ENCODE measurements at regions not wholly inside any gene's neighbourhood (a gene's known extent, or its start where the extent isn't known, plus 50 kb on each side); places are given as distances from the start of the nearest gene placed in this dataset.
"Not testable (repeated sequence)": the region's sequence is repeated elsewhere in the genome, so short reads cannot be mapped to it uniquely, and the experiment has no call there.

DNA sequence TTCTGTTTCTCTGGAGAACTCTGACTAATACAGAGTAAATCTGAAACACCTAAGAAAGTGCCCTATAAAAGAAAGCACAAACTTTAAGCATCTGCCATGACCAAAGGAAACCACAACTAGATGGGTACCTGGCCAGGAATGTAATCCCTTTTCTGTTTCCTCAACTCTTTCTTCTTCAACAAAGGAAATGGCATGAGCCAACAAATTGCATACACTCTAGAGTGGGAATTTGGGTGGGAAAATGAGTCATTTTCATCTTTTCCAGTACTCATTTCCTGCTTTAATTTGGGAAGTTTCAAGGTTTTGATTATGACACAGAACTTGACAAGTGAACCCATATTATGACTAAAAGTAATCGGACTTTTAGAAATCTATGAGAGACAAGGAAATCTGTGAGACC is 349.2 kb upstream of the RORB start:
- DNase-seq (ENCODE audit: low read depth, low spot score), result no peak

DNA sequence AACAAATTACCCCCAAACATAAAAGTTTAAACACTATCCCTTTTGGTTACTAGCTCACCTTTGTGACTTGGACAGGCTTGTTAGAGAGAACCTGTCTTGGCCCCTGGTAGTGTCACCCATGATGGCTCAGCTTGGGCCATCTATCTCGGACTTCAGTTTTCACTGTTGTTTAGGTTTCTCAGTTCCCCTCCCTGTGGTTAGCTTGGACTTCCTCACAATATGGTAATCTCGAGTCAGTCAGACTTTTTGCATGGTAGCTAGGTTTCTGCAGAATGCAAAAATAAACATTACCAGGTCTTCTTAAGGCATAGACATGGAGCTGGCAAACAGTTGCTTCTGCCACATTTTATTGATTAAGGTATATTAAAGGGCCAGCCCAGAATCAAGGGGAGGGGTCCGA is 324.3 kb upstream of the RORB start:
- DNase-seq (ENCODE audit: low read depth, low spot score), result no peak

DNA sequence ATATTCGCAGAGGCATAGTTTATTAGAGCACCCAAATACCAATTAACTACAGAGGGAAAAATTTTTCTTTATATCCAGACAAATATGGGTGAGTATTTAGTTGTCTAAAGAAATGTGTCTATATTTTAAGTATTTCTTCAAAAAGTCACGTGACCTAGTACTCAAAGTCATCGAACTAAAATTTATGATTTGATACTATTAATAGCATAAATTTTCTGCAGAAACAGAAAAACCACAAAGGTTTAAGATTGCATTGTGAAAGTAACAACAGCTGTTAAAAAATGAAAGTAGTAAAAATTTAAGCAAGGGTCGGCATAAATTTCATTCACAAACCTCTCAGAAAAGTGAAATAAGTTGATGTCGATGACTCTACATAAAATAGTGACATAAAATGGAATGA is 323.9 kb upstream of the RORB start:
- no peak for DNase-seq (ENCODE audit: low read depth, low spot score)

DNA sequence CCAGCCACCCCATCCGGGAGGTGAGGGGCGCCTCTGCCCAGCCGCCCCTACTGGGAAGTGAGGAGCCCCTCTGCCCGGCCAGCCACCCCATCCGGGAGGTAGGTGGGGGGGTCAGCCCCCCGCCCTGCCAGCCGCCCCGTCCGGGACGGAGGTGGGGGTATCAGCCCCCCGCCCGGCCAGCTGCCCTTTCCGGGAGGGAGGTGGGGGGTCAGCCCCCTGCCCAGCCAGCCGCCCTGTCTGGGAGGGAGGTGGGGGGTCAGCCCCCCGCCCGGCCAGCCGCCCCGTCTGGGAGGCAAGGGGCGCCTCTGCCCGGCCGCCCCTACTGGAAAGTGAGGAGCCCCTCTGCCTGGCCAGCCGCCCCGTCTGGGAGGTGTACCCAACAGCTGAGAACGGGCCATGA is 299.4 kb upstream of the RORB start:
- DNase-seq (ENCODE audit: low read depth, low spot score), result not testable (repeated sequence)

DNA sequence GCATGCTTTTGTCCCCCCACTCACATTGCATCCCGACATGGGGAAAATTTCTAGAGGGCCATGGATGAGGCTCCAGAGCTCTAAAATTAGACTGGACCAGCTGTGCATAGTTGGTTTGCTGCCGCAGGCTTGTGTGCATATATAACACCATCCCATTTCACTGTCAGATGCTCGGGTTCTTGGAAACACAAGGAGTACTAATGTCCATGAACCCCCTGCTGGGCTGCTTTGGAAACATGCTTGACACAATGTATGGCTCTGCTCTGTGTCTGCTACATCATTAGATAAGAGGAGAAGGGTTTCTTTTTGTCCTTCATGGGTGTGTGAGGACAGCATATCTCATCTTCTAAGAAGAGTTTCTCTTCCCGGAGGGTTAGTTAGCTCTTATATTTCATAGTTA is 292.1 kb upstream of the RORB start:
- no peak for DNase-seq (ENCODE audit: low read depth, low spot score)

DNA sequence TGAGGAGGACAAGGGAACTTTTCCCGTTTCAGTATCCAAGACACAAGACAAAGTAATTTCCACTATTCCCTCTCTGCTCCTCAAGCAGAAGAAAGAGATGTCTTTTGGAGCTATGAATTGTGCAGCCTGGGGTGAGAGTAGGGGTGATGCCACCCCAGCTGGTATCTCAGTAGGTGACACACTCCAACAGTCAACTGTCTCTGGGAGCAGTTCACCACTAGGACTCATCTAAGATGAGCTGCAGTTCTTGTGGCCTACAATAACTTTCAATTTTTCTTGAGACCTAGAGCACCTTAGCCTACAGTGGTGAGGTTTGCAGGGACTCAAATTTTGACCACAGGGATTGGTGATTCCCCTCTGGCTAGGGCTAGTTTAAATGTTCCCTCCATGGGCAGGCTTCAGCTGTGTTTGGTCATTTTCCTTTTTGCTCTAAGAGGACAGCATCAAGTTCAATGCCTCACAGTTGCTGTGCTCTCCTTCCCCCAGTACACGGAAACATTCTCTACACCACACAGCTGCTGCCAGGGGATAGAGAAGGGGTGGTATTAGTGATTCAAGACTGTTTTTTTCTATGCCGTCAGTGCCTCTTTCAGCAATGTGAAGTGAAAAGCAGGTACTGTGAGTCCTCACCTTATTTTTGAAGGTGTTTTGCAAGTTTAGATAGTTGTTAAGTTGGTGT is 278.6 kb upstream of the RORB start:
- no peak for DNase-seq (ENCODE audit: low read depth, low spot score)

DNA sequence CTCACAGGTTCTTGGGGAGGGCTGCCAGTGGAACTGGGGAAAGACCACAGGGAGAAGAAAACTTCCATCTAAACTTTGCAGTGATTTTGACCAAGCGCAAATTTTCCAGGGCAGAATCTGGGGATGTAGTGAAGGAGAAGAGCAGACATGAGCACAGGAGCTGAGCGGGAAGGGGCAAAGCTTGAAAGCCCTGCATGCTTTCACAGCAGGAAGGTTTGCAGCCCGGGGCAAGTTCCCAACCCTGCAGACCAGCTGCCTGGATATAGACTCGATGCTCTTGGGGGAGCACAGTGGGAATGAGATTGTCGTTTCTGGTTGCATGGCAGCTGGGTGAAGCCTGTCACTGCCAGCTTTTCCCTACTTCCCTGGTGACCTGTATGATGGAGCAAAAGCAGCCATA is 276.8 kb upstream of the RORB start:
- no peak for DNase-seq (ENCODE audit: low read depth, low spot score)

DNA sequence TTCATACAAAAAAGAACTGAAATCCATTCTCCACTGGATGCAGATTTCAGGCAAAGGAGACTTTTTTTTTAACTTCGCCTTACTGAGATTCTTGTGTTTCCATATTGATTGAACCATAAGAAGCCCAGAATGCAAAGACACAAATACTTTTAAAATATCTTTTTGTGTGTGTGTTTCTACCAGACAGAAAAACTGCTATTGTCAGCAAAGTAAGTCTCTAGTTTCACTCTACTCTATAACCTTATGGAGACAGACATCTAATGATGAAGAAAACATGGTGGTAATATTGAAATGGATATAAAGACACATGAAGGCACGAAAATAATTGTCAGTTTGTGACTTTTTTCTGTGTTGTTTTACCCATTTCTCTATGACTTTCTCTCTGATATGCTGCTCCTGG is 260.3 kb upstream of the RORB start:
- no peak for DNase-seq (ENCODE audit: low read depth, low spot score)

DNA sequence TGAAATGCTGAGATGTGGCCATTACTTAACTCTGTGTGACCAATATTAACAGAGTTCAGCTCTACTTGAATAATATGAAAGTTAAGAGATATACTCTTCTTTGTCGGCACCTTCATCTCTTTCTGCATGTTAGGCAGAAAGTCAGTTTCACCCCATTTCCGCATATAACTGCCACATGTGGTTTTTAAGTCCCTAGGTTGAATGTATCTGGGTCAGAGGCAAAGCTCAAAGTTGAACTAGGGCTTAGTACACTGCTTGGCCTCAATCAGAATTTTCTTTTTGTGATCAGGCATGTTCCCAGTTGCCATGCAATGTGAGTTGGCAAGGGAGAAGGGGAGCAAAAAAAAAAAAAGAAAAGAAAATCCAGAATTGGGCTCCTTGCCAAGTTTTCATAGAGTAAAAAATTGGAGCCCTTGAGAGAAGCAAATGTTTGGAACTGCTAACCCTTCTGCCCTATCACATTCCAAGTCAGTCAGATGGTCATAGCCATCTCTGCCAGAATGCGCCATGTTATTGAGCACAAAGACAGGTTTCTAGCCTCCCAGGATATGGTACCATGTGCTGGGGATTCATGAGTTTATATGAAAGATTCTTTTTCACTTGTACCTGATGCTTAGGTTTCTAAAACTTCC is 251.2 kb upstream of the RORB start:
- no peak for DNase-seq (ENCODE audit: low read depth, low spot score)

DNA sequence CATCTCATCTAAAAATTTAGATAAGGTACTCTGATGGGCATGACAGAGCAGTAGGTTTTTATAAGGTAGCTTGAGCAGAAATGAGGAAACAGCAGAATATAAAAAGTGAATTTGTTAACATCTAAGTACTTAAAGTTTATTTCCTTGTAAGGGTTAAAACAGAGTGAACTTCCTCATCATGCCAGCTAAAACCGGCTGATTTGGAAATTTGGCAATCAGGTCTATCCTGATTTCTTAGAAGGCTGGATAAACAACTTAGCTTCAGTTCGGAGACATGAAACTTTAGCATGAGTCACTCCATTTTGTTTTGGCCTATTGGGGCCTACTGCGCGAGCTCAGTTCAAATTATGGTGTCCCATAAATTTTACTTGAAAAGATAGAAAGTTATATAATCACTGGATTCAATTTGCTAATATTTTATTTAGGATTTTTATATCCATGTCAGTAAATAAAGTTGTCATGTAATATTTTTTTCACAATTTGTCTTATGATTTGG is 241.6 kb upstream of the RORB start:
- no peak for DNase-seq (ENCODE audit: low read depth, low spot score)

DNA sequence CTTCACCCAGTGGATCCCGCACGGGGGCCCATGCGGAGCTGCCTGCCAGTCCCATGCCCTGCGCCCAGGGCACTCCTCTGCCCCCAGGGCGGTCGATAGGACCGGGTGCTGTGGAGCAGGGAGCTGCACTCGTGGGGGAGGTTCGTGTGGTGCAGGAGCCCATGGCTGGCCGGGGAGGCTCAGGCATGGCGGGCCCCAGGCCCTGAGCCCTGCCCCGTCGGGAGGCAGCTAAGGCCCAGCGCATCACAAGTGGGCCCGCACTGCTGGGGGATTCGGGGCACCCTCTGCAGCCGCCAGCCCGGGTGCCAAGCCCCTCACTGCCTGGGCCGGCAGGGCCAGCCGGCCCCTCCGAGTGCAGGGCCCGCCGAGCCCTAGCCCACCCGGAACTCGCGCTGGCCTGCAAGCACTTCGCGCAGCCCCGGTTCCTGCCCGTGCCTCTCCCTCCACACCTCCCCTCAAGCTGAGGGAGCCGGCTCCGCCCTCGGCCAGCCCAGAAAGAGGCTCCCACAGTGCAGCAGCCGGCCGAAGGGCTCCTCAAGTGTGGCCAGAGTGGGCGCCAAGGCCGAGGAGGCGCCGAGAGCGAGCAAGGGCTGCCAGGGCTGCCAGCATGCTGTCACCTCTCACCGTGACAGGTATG is 221.1 kb upstream of the RORB start:
- DNase-seq (ENCODE audit: low read depth, low spot score), result no peak

DNA sequence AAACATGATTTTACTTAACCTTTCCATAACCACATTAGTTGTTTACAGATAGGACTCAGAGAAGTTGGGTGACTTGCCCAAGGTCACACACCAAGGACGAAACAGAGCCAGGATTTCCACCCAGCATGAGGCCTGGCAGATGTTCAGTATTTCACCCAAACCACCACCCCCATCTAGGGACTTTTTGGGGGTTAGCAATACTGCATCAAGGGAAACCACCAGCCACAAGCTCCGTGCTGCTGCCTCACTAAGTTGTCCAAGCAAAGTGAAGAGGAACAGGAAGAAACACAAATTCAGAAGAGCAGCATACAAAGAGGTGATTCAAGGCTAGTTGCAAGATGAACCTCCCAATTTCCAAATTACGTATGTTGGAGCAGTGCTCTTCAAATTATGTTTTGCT is 219.6 kb upstream of the RORB start:
- no peak for DNase-seq (ENCODE audit: low read depth, low spot score)

DNA sequence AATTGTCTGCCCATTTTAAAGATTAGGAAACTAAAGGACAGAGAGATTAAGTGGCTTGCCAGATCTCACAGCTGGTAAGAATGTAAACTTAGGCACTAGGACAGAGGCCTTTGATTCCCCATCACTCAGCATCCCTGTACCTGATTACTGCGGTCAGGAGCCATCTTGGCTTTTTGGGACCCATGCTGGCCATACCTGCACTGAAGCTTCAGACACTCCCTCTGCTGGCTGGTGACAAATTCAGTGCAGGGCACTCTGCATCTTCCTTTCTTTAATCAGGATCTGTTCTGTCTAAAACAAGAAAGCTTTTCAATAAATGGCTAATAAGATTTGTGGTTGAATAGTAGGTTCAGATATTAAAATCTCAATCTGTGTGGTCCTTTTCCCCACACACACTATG is 215.5 kb upstream of the RORB start:
- DNase-seq (ENCODE audit: low read depth, low spot score), result no peak

DNA sequence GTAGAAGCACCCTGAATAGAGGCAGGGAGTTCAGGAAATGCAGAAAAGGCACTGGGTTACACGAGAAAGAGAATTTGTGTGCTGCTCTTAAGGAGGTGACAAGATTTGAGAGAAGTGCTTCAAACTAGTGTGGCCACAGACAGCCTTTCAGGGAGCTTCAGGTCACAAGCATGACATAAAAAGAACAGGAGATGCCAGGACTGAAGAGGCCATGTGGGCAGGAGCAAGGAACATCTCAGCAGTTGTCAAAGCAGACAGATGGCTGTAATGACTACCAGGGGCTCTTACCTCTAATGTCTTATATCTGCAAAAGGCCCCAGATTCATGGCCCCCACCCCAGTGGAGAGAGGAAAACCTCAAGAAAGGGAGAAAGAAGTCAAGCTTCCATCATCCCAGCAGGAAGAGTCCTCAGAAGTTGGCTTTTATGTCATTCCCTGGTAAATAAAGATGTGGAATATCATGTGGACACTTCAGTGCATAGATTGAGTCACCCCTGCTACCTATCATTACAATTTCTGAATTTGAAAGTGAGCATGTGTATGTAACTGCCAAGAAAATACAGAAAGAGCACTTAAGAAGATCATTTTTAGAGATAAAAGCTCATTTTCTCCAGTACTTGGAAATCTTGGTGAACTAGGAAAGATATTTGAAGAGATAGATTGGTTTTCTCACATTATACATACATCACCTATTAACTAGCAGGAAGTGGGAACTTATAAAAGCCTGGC is 214.4 kb upstream of the RORB start:
- DNase-seq (ENCODE audit: low read depth, low spot score), result no peak

DNA sequence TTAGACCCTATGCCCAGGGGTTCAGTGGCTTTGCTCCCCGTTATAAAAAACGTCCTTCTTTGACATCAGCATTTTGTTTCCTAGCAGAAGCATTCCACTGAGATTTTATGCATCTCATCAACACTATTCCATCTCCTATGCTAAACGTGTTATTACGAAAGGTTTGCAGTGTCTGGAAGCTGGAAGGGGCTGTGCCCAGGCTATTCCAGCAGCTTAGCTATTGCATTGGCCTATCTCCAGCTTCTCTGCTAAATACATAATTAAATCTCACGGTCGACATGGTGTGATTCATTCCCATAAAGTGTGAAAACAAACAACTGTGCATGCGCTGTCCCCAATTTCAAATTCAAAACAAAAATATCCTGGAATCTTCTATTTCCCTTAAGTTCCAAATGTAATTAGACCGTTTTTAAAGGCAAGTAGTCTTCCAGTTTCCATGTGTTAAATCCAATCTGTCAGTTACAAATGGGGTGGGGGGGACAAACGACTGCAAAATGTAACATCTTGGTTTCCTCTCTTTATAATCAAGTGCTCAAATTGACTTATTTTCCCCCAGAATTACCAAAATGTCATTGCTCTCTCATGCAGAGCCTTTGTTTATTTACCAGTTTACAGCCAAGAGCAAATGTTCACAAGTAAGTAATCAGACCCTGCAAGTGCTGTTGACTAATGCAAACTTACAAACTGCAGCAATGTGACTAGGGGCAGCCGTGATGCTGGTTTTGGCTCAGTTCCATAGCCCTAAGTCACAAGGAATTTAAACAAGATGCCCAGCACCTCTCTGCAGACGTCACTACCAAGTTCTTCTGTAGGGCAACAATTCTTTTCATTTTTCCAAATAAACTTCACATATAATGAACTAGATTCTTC is 212.3 kb upstream of the RORB start:
- no peak for DNase-seq (ENCODE audit: low read depth, low spot score)

DNA sequence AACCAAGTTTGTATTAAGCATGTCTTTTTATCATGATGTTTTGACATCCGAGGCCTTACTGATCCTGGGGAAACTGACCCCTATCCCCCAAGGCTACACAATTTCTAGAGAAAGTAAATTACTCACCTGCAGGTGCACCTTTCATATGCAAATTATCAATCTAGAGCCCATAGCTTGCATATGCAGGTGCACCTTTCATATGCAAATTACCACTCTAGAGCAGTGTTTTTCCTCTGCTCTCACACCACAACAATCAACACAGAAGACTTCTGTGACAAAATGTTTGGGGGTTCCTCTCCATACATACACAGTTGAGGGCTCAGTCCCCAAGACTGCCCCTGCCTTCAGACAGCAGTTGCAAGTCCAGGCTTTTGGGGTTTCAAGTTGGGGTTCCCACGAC is 203.7 kb upstream of the RORB start:
- no peak for DNase-seq (ENCODE audit: low read depth, low spot score)

DNA sequence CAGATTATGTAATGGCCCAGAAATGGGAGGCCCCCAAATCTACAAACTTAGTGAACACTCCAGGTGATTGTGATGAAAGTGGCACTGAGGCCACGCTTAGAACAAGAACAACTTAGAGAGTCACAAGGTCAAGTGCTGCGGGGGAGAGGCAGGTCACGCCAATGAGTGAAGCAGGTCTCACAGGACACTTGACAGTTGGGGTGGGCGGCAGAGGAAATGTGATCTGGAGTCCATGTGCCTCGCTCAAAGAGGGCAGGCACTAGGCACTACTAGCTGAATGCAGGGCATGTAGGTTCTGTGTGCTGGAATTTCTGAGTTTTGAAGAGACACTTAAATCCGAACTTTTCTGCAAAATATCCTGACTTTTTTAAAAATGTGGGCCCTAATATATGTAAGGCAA is 193.2 kb upstream of the RORB start:
- DNase-seq (ENCODE audit: low read depth, low spot score), result no peak

DNA sequence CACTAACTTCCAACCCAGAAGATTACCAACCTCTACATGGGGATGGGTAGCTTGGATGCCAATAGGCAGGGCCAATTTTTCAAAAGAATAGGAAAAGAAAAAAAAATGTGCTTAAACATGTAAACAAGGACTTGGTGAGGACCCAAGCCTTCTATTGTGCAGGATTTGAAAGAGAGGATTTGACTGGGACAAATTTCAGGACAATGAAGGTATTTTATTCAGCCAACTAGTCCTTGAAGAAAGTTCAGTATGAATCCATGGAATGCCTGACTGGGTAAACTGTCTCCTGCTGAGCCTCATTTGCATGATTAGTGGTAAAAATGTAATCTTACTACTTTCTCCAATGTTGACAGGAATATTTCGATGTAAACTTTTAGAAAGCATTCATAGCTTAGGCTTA is 192.5 kb upstream of the RORB start:
- no peak for DNase-seq (ENCODE audit: low read depth, low spot score)

DNA sequence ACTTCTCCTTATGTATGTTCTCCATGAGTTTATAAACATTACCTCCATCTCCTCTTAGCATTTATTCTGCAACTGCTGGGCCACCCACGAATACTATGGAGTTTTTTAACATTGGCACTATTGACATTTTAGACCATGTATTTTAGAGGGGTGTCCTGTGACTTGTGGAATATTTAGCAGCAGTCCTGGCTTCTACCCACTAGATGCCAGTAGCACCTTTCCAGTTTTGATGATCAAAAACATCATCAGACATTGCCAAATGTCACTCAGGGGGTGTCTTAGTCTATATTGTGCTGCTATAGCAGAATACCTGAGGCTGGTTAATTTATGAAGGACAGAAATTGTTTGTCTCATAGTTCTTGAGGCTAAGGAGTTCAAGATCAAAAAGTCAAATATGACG is 187.5 kb upstream of the RORB start:
- no peak for DNase-seq (ENCODE audit: low read depth, low spot score)

DNA sequence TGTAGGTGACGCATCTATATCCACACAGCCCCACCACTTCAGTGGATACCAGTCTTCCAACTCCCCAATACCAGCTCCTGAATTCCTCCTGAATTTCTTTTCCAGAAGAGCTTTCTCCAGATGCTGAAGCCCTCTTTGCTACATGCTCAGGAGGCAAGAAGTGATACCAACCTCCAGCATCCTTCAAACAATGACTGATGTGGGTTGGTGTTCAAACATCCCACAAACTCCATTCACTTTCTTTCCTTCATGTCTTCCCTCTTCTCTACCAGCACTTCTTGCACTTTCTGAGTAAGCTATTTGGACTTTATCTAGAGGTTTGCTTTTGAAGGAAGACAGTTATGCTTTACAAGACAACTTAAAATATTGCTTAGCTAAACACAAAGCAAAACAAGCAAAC is 179.9 kb upstream of the RORB start:
- DNase-seq (ENCODE audit: low read depth, low spot score), result no peak

DNA sequence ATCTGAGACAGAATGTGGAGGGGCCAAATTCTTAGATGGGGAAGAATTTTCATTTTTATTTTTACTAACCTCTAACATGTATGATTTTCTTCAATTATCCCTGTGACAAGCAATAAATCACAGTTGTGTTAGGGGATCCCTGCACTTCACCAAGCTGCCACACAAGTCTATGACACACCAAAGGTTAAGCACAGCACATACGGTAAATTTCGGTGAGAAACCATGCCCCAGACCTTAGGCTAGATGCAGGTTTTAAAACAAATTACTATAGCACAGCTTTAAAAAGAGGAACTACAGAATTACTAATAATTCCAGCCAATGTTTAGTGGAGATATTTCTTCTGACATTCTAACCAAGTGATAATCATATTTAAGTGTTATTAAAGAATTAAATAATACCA is 175.7 kb upstream of the RORB start:
- no peak for DNase-seq (ENCODE audit: low read depth, low spot score)
